ENCODE measurements at regions not wholly inside any gene's neighbourhood (a gene's known extent, or its start where the extent isn't known, plus 50 kb on each side); places are given as distances from the start of the nearest gene placed in this dataset.

GRCh38 chr20:57882451-57883161, 172.8 kb upstream of the PMEPA1 start:
- TF ChIP-seq CTCF (IDR thresholded peaks at IDR 0.05) (no peak), POLR2A (IDR thresholded peaks at IDR 0.05) (no peak)
